ENCODE measurements at regions not wholly inside any gene's neighbourhood (a gene's known extent, or its start where the extent isn't known, plus 50 kb on each side); places are given as distances from the start of the nearest gene placed in this dataset.

DNA sequence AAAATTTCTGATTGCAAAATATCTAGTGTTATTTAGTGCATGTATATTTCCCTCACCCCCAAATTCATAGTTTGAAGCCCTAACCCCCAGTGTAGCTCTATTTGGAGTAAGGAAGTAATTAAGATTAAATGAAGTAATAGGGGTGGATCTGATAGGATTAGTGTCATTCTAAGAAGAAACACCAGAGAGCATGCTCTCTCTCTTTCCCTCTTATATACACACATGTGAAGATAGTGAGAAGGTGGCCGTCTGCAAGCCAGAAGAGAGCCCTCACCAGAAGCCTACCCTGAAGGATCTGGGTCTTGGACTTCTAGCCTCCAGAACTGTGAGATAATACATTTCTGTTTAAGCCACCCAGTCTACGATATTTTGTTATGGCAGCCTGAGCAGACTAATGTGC is 120.3 kb downstream of the TMEM30B start:
- H3K4me3 ChIP-seq (ENCODE audit: low read length) = no peak overlapping the region
- no peaks in the 10 kb centered on the region for H3K4me1 ChIP-seq (ENCODE audit: control insufficient read depth, insufficient read depth, low read length)
- H3K9me3 ChIP-seq (ENCODE audit: control insufficient read depth, low read length) = peaks cover 5% of the 10 kb centered on the region
- no peaks in the 10 kb centered on the region for H3K27me3 ChIP-seq (replicated peaks; ENCODE audit: control insufficient read depth, insufficient read depth, low read length)
- no peak overlapping the region for H3K9ac ChIP-seq (ENCODE audit: low read length)
- H3K36me3 ChIP-seq (ENCODE audit: control insufficient read depth, insufficient read depth, low read length, severe bottlenecking) = no peaks in the 10 kb centered on the region
- no peak for DNase-seq (ENCODE audit: low read depth)

DNA sequence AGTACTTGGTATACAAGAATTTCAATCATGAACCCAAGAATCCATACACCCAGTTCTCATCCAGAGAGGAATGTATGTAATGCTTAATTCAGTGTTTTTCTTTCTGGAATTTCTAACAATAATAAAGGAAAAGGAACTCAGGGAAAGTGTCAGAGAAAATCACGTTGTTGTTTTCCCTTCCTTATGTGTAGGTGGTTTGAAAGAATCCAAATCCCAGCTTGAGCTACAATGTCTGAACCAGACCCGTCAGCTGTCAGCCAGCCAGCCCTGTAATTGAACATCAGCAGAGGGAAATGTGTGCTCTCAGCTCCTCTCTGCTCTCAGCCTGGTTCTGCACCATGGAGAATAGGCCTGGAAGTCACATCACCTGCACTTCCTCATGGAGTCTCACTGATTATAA is 126.5 kb downstream of the TMEM30B start:
- peak; percentile 56 for DNase-seq (ENCODE audit: low read depth)
- Histone ChIP-seq H3K9me3 (ENCODE audit: control insufficient read depth, low read length) (no peaks in the 10 kb centered on the region), H3K4me3 (ENCODE audit: low read length) (no peak overlapping the region), H3K36me3 (ENCODE audit: control insufficient read depth, insufficient read depth, low read length, severe bottlenecking) (no peaks in the 10 kb centered on the region), H3K27me3 (replicated peaks; ENCODE audit: control insufficient read depth, insufficient read depth, low read length) (no peaks in the 10 kb centered on the region), H3K9ac (ENCODE audit: low read length) (no peak overlapping the region), H3K4me1 (ENCODE audit: control insufficient read depth, insufficient read depth, low read length) (peaks cover 15% of the 10 kb centered on the region)

GRCh38 chr14:61153914-61154545 is 127.1 kb downstream of the TMEM30B start:
- H3K4me1 ChIP-seq (ENCODE audit: control insufficient read depth, insufficient read depth, low read length) = peaks cover 15% of the 10 kb centered on the region
- DNase-seq (ENCODE audit: low read depth) = no peak

DNA sequence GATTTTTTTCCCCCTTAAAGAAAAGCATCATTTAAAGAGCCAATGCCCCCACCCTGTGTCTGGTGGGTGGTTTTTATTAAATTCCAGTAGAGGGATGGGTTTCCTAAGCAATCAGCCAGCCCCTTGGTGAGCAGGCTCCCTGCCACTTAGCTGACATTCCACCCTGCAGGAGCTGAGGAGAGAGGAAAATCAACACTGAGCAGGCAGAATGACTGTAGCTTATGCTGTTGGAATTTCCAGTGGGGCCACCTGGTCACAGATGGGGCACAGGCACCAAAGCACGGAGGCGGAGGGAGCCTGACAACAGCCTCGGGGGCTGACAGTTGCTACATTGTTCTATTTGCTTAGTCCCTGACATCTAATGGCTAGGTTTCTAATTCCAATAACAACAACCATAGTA is 127.7 kb downstream of the TMEM30B start:
- Histone ChIP-seq H3K4me3 (ENCODE audit: low read length) (no peak overlapping the region), H3K9ac (ENCODE audit: low read length) (no peak overlapping the region), H3K27me3 (replicated peaks; ENCODE audit: control insufficient read depth, insufficient read depth, low read length) (no peaks in the 10 kb centered on the region), H3K36me3 (ENCODE audit: control insufficient read depth, insufficient read depth, low read length, severe bottlenecking) (no peaks in the 10 kb centered on the region), H3K4me1 (ENCODE audit: control insufficient read depth, insufficient read depth, low read length) (peaks cover 15% of the 10 kb centered on the region), H3K9me3 (ENCODE audit: control insufficient read depth, low read length) (no peaks in the 10 kb centered on the region)
- DNase-seq (ENCODE audit: low read depth) = peak; percentile 75

More at GRCh38 chr14:61153914-61154545, 127.1 kb downstream of the TMEM30B start:
- Histone ChIP-seq H3K27me3 (replicated peaks; ENCODE audit: control insufficient read depth, insufficient read depth, low read length) (no peaks in the 10 kb centered on the region), H3K36me3 (ENCODE audit: control insufficient read depth, insufficient read depth, low read length, severe bottlenecking) (no peaks in the 10 kb centered on the region), H3K4me3 (ENCODE audit: low read length) (no peak overlapping the region), H3K9ac (ENCODE audit: low read length) (no peak overlapping the region), H3K9me3 (ENCODE audit: control insufficient read depth, low read length) (no peaks in the 10 kb centered on the region)

DNA sequence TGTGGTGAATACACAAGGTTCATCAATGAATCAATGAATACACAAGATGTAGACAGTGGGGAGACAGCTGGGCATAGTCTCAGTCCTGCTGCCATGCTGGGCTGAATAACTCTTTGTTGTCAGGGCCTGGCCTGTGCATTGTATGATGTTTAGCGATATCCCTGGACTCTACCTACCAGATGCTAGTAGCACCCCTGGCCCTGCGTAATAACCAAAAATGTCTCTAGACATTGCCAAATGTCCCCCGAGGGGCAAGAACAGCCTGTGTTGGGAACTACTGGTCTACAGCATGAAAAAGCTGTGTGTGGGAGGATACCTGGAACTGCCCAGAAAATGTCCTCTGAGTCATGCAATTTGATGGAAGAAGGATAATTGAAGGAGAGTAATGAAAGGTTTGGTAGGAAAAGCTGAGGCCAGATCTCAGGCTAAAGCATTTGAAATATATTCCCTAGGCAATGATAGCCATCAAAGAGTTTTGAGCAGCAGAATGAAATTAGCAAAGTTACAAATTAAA is 128.2 kb downstream of the TMEM30B start:
- Histone ChIP-seq H3K27me3 (replicated peaks; ENCODE audit: control insufficient read depth, insufficient read depth, low read length) (no peaks in the 10 kb centered on the region), H3K4me1 (ENCODE audit: control insufficient read depth, insufficient read depth, low read length) (peaks cover 15% of the 10 kb centered on the region), H3K4me3 (ENCODE audit: low read length) (no peak overlapping the region), H3K36me3 (ENCODE audit: control insufficient read depth, insufficient read depth, low read length, severe bottlenecking) (no peaks in the 10 kb centered on the region), H3K9me3 (ENCODE audit: control insufficient read depth, low read length) (no peaks in the 10 kb centered on the region), H3K9ac (ENCODE audit: low read length) (no peak overlapping the region)
- peak; percentile 67 for DNase-seq (ENCODE audit: low read depth)

GRCh38 chr14:61151251-61151650 is 129.9 kb downstream of the TMEM30B start:
- Histone ChIP-seq H3K4me1 (ENCODE audit: control insufficient read depth, insufficient read depth, low read length) (peaks cover 20% of the 10 kb centered on the region), H3K4me3 (ENCODE audit: low read length) (no peak overlapping the region), H3K9me3 (ENCODE audit: control insufficient read depth, low read length) (no peaks in the 10 kb centered on the region), H3K27me3 (replicated peaks; ENCODE audit: control insufficient read depth, insufficient read depth, low read length) (no peaks in the 10 kb centered on the region), H3K9ac (ENCODE audit: low read length) (no peak overlapping the region), H3K36me3 (ENCODE audit: control insufficient read depth, insufficient read depth, low read length, severe bottlenecking) (no peaks in the 10 kb centered on the region)
- DNase-seq (ENCODE audit: low read depth) = peak; percentile 49

GRCh38 chr14:61150851-61151250 is 130.3 kb downstream of the TMEM30B start:
- DNase-seq (ENCODE audit: low read depth) = peak; percentile 73
- Histone ChIP-seq H3K4me1 (ENCODE audit: control insufficient read depth, insufficient read depth, low read length) (peaks cover 24% of the 10 kb centered on the region), H3K9me3 (ENCODE audit: control insufficient read depth, low read length) (no peaks in the 10 kb centered on the region), H3K27me3 (replicated peaks; ENCODE audit: control insufficient read depth, insufficient read depth, low read length) (no peaks in the 10 kb centered on the region), H3K36me3 (ENCODE audit: control insufficient read depth, insufficient read depth, low read length, severe bottlenecking) (no peaks in the 10 kb centered on the region), H3K4me3 (ENCODE audit: low read length) (no peak overlapping the region), H3K9ac (ENCODE audit: low read length) (no peak overlapping the region)

- H3K9ac ChIP-seq (ENCODE audit: low read length) = no peak overlapping the region
These were observed 131.2 kb downstream of the TMEM30B start for GRCh38 chr14:61149896-61150295.

DNA sequence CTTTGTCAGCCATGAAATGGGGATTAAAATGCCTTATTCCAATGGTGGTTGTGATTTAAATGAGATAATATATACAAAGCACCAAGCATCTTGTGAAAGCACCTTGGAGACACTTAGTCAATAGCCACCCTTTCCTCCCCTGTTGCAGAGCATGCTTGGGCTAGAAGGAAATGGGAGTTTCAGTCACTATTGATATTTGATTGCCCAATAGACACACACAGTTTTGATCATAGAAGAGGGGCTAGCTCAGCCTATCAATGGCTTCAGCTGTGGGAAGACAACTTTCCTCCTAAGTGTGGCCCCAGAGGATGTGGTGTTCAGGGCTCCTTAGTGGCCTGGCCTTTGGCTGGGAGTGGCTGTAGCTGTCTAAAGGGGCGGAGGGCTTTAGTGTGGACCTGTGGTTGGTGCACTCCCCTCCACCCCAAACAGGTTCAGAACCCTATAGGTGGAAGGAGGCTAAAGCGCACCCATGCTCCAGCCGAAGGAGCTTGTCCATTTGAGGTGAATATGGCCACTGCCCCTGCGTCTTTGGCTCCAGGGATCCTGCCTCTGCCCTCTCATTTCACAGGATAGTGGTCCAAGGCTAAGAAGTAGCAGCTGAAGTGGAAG is 132.3 kb downstream of the TMEM30B start:
- no peak for DNase-seq (ENCODE audit: low read depth)
- peaks cover 4% of the 10 kb centered on the region for H3K9me3 ChIP-seq (ENCODE audit: control insufficient read depth, low read length)
- H3K9ac ChIP-seq (ENCODE audit: low read length) = no peak overlapping the region
- no peaks in the 10 kb centered on the region for H3K36me3 ChIP-seq (ENCODE audit: control insufficient read depth, insufficient read depth, low read length, severe bottlenecking)
- no peak overlapping the region for H3K4me3 ChIP-seq (ENCODE audit: low read length)
- H3K27me3 ChIP-seq (replicated peaks; ENCODE audit: control insufficient read depth, insufficient read depth, low read length) = no peaks in the 10 kb centered on the region
- peaks cover 36% of the 10 kb centered on the region for H3K4me1 ChIP-seq (ENCODE audit: control insufficient read depth, insufficient read depth, low read length)

More at GRCh38 chr14:61149896-61150295, 131.2 kb downstream of the TMEM30B start:
- H3K9me3 ChIP-seq (ENCODE audit: control insufficient read depth, low read length) = no peaks in the 10 kb centered on the region
- H3K36me3 ChIP-seq (ENCODE audit: control insufficient read depth, insufficient read depth, low read length, severe bottlenecking) = no peaks in the 10 kb centered on the region
- peaks cover 33% of the 10 kb centered on the region for H3K4me1 ChIP-seq (ENCODE audit: control insufficient read depth, insufficient read depth, low read length)
- DNase-seq (ENCODE audit: low read depth) = no peak
- no peak overlapping the region for H3K4me3 ChIP-seq (ENCODE audit: low read length)
- no peaks in the 10 kb centered on the region for H3K27me3 ChIP-seq (replicated peaks; ENCODE audit: control insufficient read depth, insufficient read depth, low read length)

GRCh38 chr14:61147831-61148549 is 133.1 kb downstream of the TMEM30B start:
- Histone ChIP-seq H3K4me3 (ENCODE audit: low read length) (no peak overlapping the region), H3K4me1 (ENCODE audit: control insufficient read depth, insufficient read depth, low read length) (peaks cover 30% of the 10 kb centered on the region), H3K36me3 (ENCODE audit: control insufficient read depth, insufficient read depth, low read length, severe bottlenecking) (no peaks in the 10 kb centered on the region), H3K9me3 (ENCODE audit: control insufficient read depth, low read length) (peaks cover 4% of the 10 kb centered on the region), H3K27me3 (replicated peaks; ENCODE audit: control insufficient read depth, insufficient read depth, low read length) (no peaks in the 10 kb centered on the region), H3K9ac (ENCODE audit: low read length) (no peak overlapping the region)
- peak; percentile 80 for DNase-seq (ENCODE audit: low read depth)

DNA sequence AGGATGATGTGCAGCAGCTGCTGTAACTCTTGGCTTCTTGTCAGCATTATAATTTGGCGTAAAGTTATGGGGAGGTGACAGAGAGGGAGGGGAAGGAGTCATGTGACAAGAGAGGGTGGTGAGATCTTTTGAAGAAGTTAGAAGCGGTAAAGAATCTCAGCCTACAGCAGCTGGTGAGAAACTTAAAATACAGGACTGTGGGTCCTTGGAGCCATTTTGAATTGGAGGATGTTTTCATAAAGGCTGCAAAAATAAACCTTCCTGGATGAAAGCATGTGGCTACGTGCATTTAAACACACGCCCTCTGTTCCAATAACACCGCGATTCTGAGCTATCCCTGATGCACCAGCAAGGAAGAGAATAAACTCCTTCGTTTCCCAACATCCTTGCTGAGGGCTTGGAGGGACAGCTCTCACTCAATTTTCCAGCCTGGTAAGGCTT is 133.7 kb downstream of the TMEM30B start:
- H3K4me3 ChIP-seq (ENCODE audit: low read length) = no peak overlapping the region
- peaks cover 24% of the 10 kb centered on the region for H3K4me1 ChIP-seq (ENCODE audit: control insufficient read depth, insufficient read depth, low read length)
- H3K9ac ChIP-seq (ENCODE audit: low read length) = no peak overlapping the region
- H3K27me3 ChIP-seq (replicated peaks; ENCODE audit: control insufficient read depth, insufficient read depth, low read length) = no peaks in the 10 kb centered on the region
- H3K9me3 ChIP-seq (ENCODE audit: control insufficient read depth, low read length) = peaks cover 4% of the 10 kb centered on the region
- DNase-seq (ENCODE audit: low read depth) = peak; percentile 62
- no peaks in the 10 kb centered on the region for H3K36me3 ChIP-seq (ENCODE audit: control insufficient read depth, insufficient read depth, low read length, severe bottlenecking)

All from adipocyte (in vitro differentiated cells).